Esophagus squamous epithelium (tissue), 4 donors: ENCODE measurements at regions not wholly inside any gene's neighbourhood (a gene's known extent, or its start where the extent isn't known, plus 50 kb on each side); places are given as distances from the start of the nearest gene placed in this dataset.

ENCODE experiments used
- POLR2A ChIP-seq, 4 donors: fragments of 450-650 bp; IDR thresholded peaks; one replicate each; pipeline ENCODE4 v1.6.1; 2017; ENCODE audit warnings: antibody characterized with exemption in 4 of 4, mild to moderate bottlenecking in 4 of 4, moderate library complexity in 3 of 4
- TF ChIP-seq, protein P1 (sequence below), 6 experiments: fragments of 450-650 bp in 4 of 6; fragments of 200-600 bp in 2 of 6; sonication (generic) in 2 of 6; IDR thresholded peaks; one replicate each; pipeline ENCODE4 v1.5.1; 2016 to 2019; ENCODE audit warnings: antibody characterized with exemption in 6 of 6, mild to moderate bottlenecking in 4 of 6, moderate library complexity in 4 of 6

- TF ChIP-seq, protein P1, sequence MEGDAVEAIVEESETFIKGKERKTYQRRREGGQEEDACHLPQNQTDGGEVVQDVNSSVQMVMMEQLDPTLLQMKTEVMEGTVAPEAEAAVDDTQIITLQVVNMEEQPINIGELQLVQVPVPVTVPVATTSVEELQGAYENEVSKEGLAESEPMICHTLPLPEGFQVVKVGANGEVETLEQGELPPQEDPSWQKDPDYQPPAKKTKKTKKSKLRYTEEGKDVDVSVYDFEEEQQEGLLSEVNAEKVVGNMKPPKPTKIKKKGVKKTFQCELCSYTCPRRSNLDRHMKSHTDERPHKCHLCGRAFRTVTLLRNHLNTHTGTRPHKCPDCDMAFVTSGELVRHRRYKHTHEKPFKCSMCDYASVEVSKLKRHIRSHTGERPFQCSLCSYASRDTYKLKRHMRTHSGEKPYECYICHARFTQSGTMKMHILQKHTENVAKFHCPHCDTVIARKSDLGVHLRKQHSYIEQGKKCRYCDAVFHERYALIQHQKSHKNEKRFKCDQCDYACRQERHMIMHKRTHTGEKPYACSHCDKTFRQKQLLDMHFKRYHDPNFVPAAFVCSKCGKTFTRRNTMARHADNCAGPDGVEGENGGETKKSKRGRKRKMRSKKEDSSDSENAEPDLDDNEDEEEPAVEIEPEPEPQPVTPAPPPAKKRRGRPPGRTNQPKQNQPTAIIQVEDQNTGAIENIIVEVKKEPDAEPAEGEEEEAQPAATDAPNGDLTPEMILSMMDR (IDR thresholded peaks at IDR 0.05): no peak
- TF ChIP-seq POLR2A (IDR thresholded peaks at IDR 0.05): no peak
Measured at GRCh38 chr18:46338205-46338604, 234.0 kb downstream of the HAUS1 start.
